ENCODE measurements at regions not wholly inside any gene's neighbourhood (a gene's known extent, or its start where the extent isn't known, plus 50 kb on each side); places are given as distances from the start of the nearest gene placed in this dataset.

GRCh38 chr13:59587030-59587429 is 576.7 kb downstream of the DIAPH3 start:
- TF ChIP-seq, protein P1, sequence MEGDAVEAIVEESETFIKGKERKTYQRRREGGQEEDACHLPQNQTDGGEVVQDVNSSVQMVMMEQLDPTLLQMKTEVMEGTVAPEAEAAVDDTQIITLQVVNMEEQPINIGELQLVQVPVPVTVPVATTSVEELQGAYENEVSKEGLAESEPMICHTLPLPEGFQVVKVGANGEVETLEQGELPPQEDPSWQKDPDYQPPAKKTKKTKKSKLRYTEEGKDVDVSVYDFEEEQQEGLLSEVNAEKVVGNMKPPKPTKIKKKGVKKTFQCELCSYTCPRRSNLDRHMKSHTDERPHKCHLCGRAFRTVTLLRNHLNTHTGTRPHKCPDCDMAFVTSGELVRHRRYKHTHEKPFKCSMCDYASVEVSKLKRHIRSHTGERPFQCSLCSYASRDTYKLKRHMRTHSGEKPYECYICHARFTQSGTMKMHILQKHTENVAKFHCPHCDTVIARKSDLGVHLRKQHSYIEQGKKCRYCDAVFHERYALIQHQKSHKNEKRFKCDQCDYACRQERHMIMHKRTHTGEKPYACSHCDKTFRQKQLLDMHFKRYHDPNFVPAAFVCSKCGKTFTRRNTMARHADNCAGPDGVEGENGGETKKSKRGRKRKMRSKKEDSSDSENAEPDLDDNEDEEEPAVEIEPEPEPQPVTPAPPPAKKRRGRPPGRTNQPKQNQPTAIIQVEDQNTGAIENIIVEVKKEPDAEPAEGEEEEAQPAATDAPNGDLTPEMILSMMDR (conservative IDR thresholded peaks at IDR 0.05; ENCODE audit: low read depth, low read length): no peak
- no peak for DNase-seq (ENCODE audit: low read depth)
- no peak overlapping the region for H3K4me3 ChIP-seq (ENCODE audit: low read length)

DNA sequence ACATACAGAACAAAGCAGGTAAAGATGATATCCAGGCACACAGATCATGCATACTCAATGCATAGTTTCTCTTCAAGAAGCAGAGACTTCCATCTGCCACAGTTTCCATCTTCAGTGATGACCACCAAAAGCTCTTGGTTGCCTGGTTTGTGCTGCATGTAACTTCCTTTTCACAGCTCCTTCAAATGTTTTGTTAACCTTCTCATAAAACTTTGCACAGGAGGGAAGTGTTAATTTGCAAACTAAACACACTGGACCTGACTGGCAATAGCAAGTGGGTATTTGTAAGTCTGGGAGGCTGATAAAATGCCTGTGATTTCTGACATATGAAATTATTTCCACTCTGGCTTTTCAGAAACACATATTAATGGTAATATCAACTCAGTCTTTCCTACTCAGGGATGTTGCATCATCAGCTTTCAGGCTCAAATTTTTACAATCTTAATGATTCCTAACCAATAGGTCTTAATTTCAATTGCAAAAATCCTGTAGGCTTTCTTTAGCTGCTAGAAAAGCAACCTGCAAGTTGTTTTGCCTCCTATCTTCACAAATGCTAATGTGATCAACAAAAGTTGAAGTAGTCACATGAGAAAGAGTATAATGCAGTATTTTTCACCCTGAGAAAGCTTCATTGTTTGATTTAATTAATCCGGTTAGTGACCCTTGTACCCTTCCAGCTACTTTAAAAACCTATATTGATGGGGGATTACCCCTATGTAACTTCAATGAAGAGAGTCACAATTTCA is 575.6 kb downstream of the DIAPH3 start:
- no peak for DNase-seq (ENCODE audit: low read depth)
- TF ChIP-seq, protein P1 (conservative IDR thresholded peaks at IDR 0.05; ENCODE audit: low read depth, low read length): no peak
- H3K4me3 ChIP-seq (ENCODE audit: low read length): no peak overlapping the region

- DNase-seq (ENCODE audit: low read depth): no peak
- TF ChIP-seq, protein P1 (conservative IDR thresholded peaks at IDR 0.05; ENCODE audit: low read depth, low read length): no peak
These were observed 575.0 kb downstream of the DIAPH3 start for GRCh38 chr13:59588717-59589067.

GRCh38 chr13:59601993-59602392 is 561.7 kb downstream of the DIAPH3 start:
- no peak overlapping the region for H3K4me3 ChIP-seq (ENCODE audit: low read length)
- TF ChIP-seq, protein P1 (conservative IDR thresholded peaks at IDR 0.05; ENCODE audit: low read depth, low read length): no peak
- DNase-seq (ENCODE audit: low read depth): no peak

More at GRCh38 chr13:59588717-59589067, 575.0 kb downstream of the DIAPH3 start:
- H3K4me3 ChIP-seq (ENCODE audit: low read length): no peak overlapping the region

GRCh38 chr13:59603646-59604045 is 560.1 kb downstream of the DIAPH3 start:
- TF ChIP-seq, protein P1 (conservative IDR thresholded peaks at IDR 0.05; ENCODE audit: low read depth, low read length): no peak
- no peak for DNase-seq (ENCODE audit: low read depth)
- H3K4me3 ChIP-seq (ENCODE audit: low read length): no peak overlapping the region

GRCh38 chr13:59607172-59607571 is 556.6 kb downstream of the DIAPH3 start:
- TF ChIP-seq, protein P1 (conservative IDR thresholded peaks at IDR 0.05; ENCODE audit: low read depth, low read length): no peak
- H3K4me3 ChIP-seq (ENCODE audit: low read length): no peak overlapping the region
- no peak for DNase-seq (ENCODE audit: low read depth)

- no peak for DNase-seq (ENCODE audit: low read depth)
- TF ChIP-seq, protein P1 (conservative IDR thresholded peaks at IDR 0.05; ENCODE audit: low read depth, low read length): no peak
- no peak overlapping the region for H3K4me3 ChIP-seq (ENCODE audit: low read length)
These were observed 555.9 kb downstream of the DIAPH3 start for GRCh38 chr13:59607780-59608233.
